ENCODE measurements at regions not wholly inside any gene's neighbourhood (a gene's known extent, or its start where the extent isn't known, plus 50 kb on each side); places are given as distances from the start of the nearest gene placed in this dataset.

- DNase-seq (ENCODE audit: low read depth) = no peak
- no peak overlapping the region for H3K4me3 ChIP-seq (ENCODE audit: low read length)
- no peak for TF ChIP-seq CTCF (conservative IDR thresholded peaks at IDR 0.05; ENCODE audit: low read length)
These were observed 83.1 kb upstream of the S1PR1 start for GRCh38 chr1:101153692-101154091.

GRCh38 chr1:101152633-101153032 lies 84.2 kb upstream of the S1PR1 start:
- DNase-seq (ENCODE audit: low read depth) = no peak
- no peak overlapping the region for H3K4me3 ChIP-seq (ENCODE audit: low read length)
- TF ChIP-seq CTCF (conservative IDR thresholded peaks at IDR 0.05; ENCODE audit: low read length) = no peak

GRCh38 chr1:101151286-101151685 lies 85.5 kb upstream of the S1PR1 start:
- TF ChIP-seq CTCF (conservative IDR thresholded peaks at IDR 0.05; ENCODE audit: low read length) = no peak
- no peak for DNase-seq (ENCODE audit: low read depth)
- no peak overlapping the region for H3K4me3 ChIP-seq (ENCODE audit: low read length)

- TF ChIP-seq CTCF (conservative IDR thresholded peaks at IDR 0.05; ENCODE audit: low read length) = no peak
- DNase-seq (ENCODE audit: low read depth) = no peak
- no peak overlapping the region for H3K4me3 ChIP-seq (ENCODE audit: low read length)
These were observed 86.1 kb upstream of the S1PR1 start for GRCh38 chr1:101150670-101151069.

- TF ChIP-seq CTCF (conservative IDR thresholded peaks at IDR 0.05; ENCODE audit: low read length) = no peak
- H3K4me3 ChIP-seq (ENCODE audit: low read length) = no peak overlapping the region
- DNase-seq (ENCODE audit: low read depth) = no peak
These were observed 86.6 kb upstream of the S1PR1 start for GRCh38 chr1:101150266-101150665.

- peak; percentile 53 for DNase-seq (ENCODE audit: low read depth)
- TF ChIP-seq CTCF (conservative IDR thresholded peaks at IDR 0.05; ENCODE audit: low read length) = no peak
- H3K4me3 ChIP-seq (ENCODE audit: low read length) = no peak overlapping the region
These were observed 87.8 kb upstream of the S1PR1 start for GRCh38 chr1:101148980-101149379.

GRCh38 chr1:101147381-101147780 lies 89.4 kb upstream of the S1PR1 start:
- no peak for TF ChIP-seq CTCF (conservative IDR thresholded peaks at IDR 0.05; ENCODE audit: low read length)
- H3K4me3 ChIP-seq (ENCODE audit: low read length) = no peak overlapping the region
- DNase-seq (ENCODE audit: low read depth) = peak; percentile 63

Data from AG10803 (cell line).